T1000 (cell line): ENCODE measurements at regions not wholly inside any gene's neighbourhood (a gene's known extent, or its start where the extent isn't known, plus 50 kb on each side); places are given as distances from the start of the nearest gene placed in this dataset.

Source experiments
- DNase-seq: peaks from one replicate; lab custom pipeline; 2025; ENCODE audit warnings: mixed read lengths; lab: John Stamatoyannopoulos, UW

GRCh38 chr2:12931186-12931844, 214.6 kb downstream of the TRIB2 start:
- no peak for DNase-seq

DNA sequence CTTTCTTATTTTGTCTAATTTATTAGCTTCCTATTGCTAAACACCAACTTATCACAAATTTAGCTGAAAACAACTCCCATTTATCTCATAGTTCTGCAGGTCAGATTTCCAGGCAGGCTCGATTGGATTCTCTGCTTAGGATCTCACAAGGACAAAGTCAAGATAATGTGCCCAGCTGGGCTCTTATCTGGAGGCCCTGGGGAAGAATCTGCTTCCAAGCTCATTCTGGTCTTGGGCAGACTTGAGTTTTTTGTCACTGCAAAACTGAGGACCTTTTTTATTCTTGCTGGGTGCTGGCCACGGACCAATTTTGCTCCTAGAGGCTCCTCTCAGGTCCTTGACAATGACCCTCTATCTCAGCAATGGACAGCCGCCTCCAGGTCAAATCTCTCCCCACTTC, 215.5 kb downstream of the TRIB2 start:
- no peak for DNase-seq

DNA sequence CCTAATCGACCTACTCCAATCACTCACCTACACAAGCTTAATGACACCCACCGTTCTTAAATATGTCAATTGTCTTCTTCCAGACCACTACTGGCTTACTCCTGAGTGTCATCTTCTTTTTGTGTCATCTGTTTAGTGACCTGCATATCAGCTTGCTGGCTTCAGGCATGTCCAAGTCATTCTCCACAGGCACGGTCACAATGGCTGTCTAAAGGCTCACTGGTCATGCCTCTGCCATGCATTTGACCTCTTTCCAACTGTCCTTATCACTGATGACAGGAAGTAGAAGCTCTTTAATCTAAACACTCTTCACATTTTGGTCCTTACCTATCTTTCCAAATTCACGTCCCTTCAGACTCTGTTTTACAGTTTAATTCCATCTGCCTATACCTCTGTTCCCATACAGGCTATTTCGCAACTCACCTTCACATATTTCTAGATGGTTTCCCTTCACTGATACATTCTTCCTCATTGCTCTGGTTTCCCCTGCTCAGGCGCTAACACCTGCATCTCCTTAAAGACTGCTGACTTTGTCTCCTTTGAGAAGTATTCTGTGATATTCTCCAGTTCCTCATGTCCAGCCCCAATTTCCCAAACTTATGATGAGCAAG, 217.5 kb downstream of the TRIB2 start:
- no peak for DNase-seq

DNA sequence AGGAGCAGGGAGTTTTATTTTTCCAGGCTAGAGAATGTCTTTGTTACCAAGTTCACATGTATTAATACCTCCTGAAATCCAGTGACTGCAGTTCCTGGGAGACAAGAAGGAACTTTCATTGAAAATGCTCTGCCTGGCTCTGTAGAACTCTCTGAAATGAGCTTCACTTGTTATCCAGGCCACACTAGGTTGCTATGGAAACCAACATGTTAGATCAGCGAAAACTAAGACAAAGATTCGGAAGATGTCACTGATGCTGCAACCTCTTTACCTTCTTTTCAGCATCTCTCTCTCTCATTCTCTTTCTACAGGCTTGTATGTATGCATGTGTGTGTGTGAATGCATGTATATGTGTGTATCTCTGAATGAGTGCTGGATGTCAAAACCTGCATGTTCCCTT, 218.5 kb downstream of the TRIB2 start:
- no peak for DNase-seq

DNA sequence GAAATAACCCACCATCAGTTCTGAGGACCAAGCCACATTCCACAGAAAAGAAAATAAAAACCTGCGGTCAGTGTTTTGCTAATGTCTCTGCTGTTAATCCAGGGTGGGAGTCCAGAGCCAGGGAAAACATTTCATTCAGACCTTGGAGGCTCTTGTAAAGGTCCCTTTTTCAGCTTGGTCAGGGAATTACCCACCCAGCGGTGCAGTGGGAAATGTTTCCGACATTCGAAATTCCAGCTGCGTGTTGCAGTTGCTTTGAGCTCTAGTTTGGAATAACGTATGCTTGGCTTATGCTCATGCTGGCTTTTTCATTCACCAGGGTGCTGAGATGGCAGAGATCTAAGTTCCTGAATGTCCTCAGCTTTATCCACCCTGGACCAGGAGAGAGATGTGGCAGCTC, 219.1 kb downstream of the TRIB2 start:
- no peak for DNase-seq

- no peak for DNase-seq
Measured at GRCh38 chr2:12941203-12941602, 224.5 kb downstream of the TRIB2 start.

- DNase-seq: no peak
Measured at GRCh38 chr2:12948231-12948960, 231.7 kb downstream of the TRIB2 start.

DNA sequence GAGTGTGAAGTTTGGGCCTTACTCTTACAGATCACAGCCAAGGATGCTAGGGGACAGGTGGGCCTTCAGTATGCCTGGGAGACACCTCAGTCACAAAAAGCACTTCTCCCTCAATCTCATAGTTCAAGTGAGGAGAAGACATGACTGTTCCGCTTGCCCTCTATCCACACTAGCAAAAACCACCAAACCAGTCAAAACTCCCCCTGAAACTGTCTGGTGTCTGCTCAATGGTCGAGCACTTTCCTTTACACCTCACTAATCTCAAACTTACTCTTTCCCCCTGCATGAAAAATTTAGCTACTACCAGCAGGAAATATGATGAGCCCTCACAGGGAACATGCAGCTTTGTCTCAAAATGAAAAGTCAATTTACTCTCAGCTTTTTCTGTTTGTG, 232.2 kb downstream of the TRIB2 start:
- DNase-seq: no peak

GRCh38 chr2:12949406-12949805, 232.7 kb downstream of the TRIB2 start:
- DNase-seq: no peak

DNA sequence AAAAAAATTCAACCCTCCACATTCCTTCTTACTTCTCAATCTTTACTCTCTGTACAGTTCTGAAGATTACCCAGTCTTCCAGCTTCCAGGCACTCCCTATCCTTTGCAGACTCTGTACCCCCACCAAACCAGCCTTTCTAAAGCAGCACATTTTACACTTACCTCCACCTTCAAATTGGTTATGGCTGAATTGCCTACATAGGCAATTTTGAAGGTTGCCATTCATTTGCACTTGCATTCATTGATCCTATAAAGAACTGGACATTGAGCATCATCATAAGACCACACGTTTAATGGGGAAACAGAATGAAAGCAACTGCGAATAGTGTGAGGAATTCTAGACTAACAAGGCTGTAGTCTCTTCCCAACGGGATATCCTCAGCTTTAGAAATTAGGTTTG, 233.4 kb downstream of the TRIB2 start:
- DNase-seq: no peak

- no peak for DNase-seq
Measured at GRCh38 chr2:12950957-12951656, 234.4 kb downstream of the TRIB2 start.

GRCh38 chr2:12951657-12951973, 234.9 kb downstream of the TRIB2 start:
- DNase-seq: no peak

DNA sequence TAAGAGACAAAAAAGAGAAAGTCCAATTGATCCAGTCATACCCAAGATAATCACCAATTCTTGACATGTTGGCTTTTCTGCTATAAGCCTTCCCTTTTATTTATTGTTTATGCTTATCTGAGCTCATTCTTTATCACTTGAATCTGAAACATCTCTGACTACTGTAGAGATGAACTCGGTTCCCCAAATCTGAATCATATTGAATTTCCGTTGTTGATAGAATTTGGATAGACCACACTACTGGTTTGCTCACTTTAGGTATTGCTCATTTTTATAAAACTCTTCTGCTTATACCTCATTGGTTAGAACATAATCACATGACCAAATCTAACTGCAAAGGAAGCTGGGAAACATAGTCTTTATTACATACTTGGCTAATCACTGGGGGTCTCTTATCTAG, 236.9 kb downstream of the TRIB2 start:
- no peak for DNase-seq

- DNase-seq: no peak
Measured at GRCh38 chr2:12955864-12956263, 239.1 kb downstream of the TRIB2 start.

DNA sequence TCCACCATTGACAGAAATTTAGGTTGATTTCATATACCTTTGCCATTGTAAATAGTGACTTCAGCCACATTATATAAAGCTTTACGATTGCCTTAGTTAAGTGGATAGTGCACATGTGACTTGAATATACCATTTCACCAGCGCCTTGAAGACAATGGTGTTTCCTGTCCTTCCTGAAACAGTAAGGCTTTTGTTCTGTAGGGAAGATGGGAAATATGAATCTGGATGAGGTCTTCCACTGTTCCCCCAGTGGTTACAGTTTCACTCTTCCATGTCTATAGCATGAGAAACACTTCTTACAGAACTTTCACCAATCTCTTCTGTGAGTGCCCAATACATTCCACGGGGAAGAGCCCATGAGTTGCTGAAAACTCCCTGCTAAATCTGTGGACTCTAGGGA, 240.5 kb downstream of the TRIB2 start:
- DNase-seq: no peak

- DNase-seq: no peak
Measured at GRCh38 chr2:12959935-12960334, 243.2 kb downstream of the TRIB2 start.

- DNase-seq: no peak
Measured at GRCh38 chr2:12960671-12961070, 243.9 kb downstream of the TRIB2 start.

GRCh38 chr2:12964904-12965539, 248.3 kb downstream of the TRIB2 start:
- DNase-seq: no peak

DNA sequence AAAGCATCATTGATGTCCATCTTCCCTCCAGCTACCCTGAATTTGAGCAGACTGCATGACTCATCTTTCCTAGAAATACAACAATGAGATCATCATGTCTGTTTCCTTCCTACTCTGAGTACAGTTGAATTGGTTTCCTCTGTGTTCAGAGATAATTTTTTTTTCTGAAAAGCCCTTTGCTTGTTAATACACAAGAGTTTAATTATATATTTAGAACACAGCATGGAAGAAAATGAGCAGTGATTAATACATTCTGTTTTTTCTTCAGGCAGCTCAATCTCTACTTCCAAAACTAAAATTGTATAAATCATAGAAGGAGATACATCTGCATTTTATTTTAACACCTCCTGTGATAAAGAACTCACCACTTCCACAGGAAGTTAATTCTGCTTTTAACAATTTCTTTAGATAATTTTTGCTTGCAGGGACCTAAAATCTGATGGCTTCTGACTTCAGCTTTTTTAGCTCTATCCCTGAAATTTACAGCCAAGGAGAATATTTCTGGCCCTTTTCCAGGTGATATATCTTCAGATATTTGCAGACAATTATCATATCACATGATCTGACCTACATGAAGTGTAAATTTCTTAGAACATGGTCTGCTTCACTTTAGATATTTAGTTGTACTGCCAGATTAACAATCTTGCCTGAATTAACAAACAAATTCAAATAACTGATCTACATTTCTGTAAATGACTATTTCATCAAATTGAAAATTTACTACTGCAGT, 249.0 kb downstream of the TRIB2 start:
- DNase-seq: no peak

- DNase-seq: no peak
Measured at GRCh38 chr2:12967804-12968203, 251.1 kb downstream of the TRIB2 start.

- no peak for DNase-seq
Measured at GRCh38 chr2:12968399-12968798, 251.7 kb downstream of the TRIB2 start.

- no peak for DNase-seq
Measured at GRCh38 chr2:12970861-12971260, 254.1 kb downstream of the TRIB2 start.
